HUES64 (cell line): ENCODE measurements at regions not wholly inside any gene's neighbourhood (a gene's known extent, or its start where the extent isn't known, plus 50 kb on each side); places are given as distances from the start of the nearest gene placed in this dataset.

ENCODE experiments used
- H3K27ac ChIP-seq: 2 replicates; pipeline ENCODE4 v1.7.0; 2013; ENCODE audit warnings: low read depth, low read length, inconsistent platforms
- H3K27me3 ChIP-seq: 2 replicates; pipeline ENCODE4 v1.6.1; 2013; ENCODE audit warnings: mild to moderate bottlenecking, low read length; ENCODE audit not compliant: insufficient read depth
- H3K36me3 ChIP-seq: 2 replicates; pipeline ENCODE4 v1.6.1; 2013; ENCODE audit warnings: mild to moderate bottlenecking, low read length; ENCODE audit not compliant: insufficient read depth
- H3K4me1 ChIP-seq: 2 replicates; pipeline ENCODE4 v1.6.1; 2013; ENCODE audit warnings: mild to moderate bottlenecking, low read length, moderate library complexity; ENCODE audit not compliant: insufficient read depth
- H3K4me3 ChIP-seq: 2 replicates; pipeline ENCODE4 v1.5.1; 2013; ENCODE audit warnings: mild to moderate bottlenecking, low read length, moderate library complexity
- H3K9ac ChIP-seq: 2 replicates; pipeline ENCODE4 v1.6.1; 2013; ENCODE audit warnings: mild to moderate bottlenecking, low read depth, low read length
- H3K9me3 ChIP-seq: 2 replicates; pipeline ENCODE4 v1.6.1; 2013; ENCODE audit warnings: low read depth, low read length; ENCODE audit not compliant: insufficient read depth
- WGBS: fragments of 150-250, 120-280 bp; methylation state at CpG from one replicate; pipeline ENCODE4 v1.1.7; 2013; ENCODE audit warnings: missing lambda C conversion rate; 5-methylcytosine and 5-hydroxymethylcytosine counted together

GRCh38 chr3:94513600-94513999 is 450.7 kb downstream of the NSUN3 start:
- Histone ChIP-seq H3K27ac (no peak overlapping the region), H3K4me1 (0 out of 2 replicates have a peak, but pooled peaks cover 4% of the 10 kb centered on the region), H3K27me3 (no peaks in the 10 kb centered on the region), H3K9me3 (no peaks in the 10 kb centered on the region), H3K9ac (no peak overlapping the region), H3K36me3 (no peaks in the 10 kb centered on the region), H3K4me3 (no peak overlapping the region)
- 95% methylated on average over 2 of the region's 2 CpGs for WGBS

- no peaks in the 10 kb centered on the region for H3K9me3 ChIP-seq
- no peak overlapping the region for H3K4me3 ChIP-seq
- no peaks in the 10 kb centered on the region for H3K36me3 ChIP-seq
- no peaks in the 10 kb centered on the region for H3K27me3 ChIP-seq
- no peak overlapping the region for H3K27ac ChIP-seq
- WGBS = 92% methylated on average over 1 of the region's 2 CpGs
- 0 out of 2 replicates have a peak, but pooled peaks cover 4% of the 10 kb centered on the region for H3K4me1 ChIP-seq
- H3K9ac ChIP-seq = no peak overlapping the region
Observed at GRCh38 chr3:94515983-94516382, 453.1 kb downstream of the NSUN3 start.

GRCh38 chr3:94520364-94520763 is 457.5 kb downstream of the NSUN3 start:
- Histone ChIP-seq H3K4me3 (no peak overlapping the region), H3K9ac (no peak overlapping the region), H3K27me3 (no peaks in the 10 kb centered on the region), H3K9me3 (no peaks in the 10 kb centered on the region), H3K27ac (no peak overlapping the region), H3K36me3 (no peaks in the 10 kb centered on the region), H3K4me1 (peaks cover 14% of the 10 kb centered on the region)
- 100% methylated on average over 1 of the region's 1 CpG for WGBS

- Histone ChIP-seq H3K27ac (no peak overlapping the region), H3K4me1 (peaks cover 23% of the 10 kb centered on the region), H3K27me3 (no peaks in the 10 kb centered on the region), H3K4me3 (no peak overlapping the region), H3K36me3 (no peaks in the 10 kb centered on the region), H3K9me3 (no peaks in the 10 kb centered on the region), H3K9ac (no peak overlapping the region)
Observed at GRCh38 chr3:94522488-94522887, 459.6 kb downstream of the NSUN3 start.

GRCh38 chr3:94524102-94524919 is 461.4 kb downstream of the NSUN3 start:
- Histone ChIP-seq H3K27me3 (no peaks in the 10 kb centered on the region), H3K36me3 (no peaks in the 10 kb centered on the region), H3K9ac (no peak overlapping the region), H3K9me3 (no peaks in the 10 kb centered on the region), H3K4me1 (peaks cover 23% of the 10 kb centered on the region), H3K27ac (no peak overlapping the region), H3K4me3 (no peak overlapping the region)
- WGBS = 67% methylated on average over 9 of the region's 9 CpGs

GRCh38 chr3:94525043-94525442 is 462.2 kb downstream of the NSUN3 start:
- no peak overlapping the region for H3K4me3 ChIP-seq
- H3K9ac ChIP-seq = no peak overlapping the region
- peak overlapping the region; percentile 8; the same call in 1 of the 2 replicates for H3K27ac ChIP-seq
- no peaks in the 10 kb centered on the region for H3K27me3 ChIP-seq
- H3K36me3 ChIP-seq = no peaks in the 10 kb centered on the region
- 87% methylated on average over 6 of the region's 6 CpGs for whole genome bisulfite sequencing
- peaks cover 23% of the 10 kb centered on the region for H3K4me1 ChIP-seq
- H3K9me3 ChIP-seq = no peaks in the 10 kb centered on the region

- Histone ChIP-seq H3K27me3 (no peaks in the 10 kb centered on the region), H3K36me3 (no peaks in the 10 kb centered on the region), H3K27ac (no peak overlapping the region), H3K4me1 (peaks cover 14% of the 10 kb centered on the region), H3K9me3 (no peaks in the 10 kb centered on the region), H3K9ac (no peak overlapping the region), H3K4me3 (no peak overlapping the region)
- whole genome bisulfite sequencing = 100% methylated on average over 1 of the region's 1 CpG
Observed at GRCh38 chr3:94529816-94530215, 467.0 kb downstream of the NSUN3 start.

GRCh38 chr3:94532951-94533350 is 470.1 kb downstream of the NSUN3 start:
- Histone ChIP-seq H3K27ac (no peak overlapping the region), H3K4me3 (no peak overlapping the region), H3K36me3 (no peaks in the 10 kb centered on the region), H3K9me3 (no peaks in the 10 kb centered on the region), H3K4me1 (no peaks in the 10 kb centered on the region), H3K9ac (no peak overlapping the region), H3K27me3 (no peaks in the 10 kb centered on the region)
- WGBS = 96% methylated on average over 3 of the region's 3 CpGs

GRCh38 chr3:94539937-94540336 is 477.1 kb downstream of the NSUN3 start:
- no peak overlapping the region for H3K9ac ChIP-seq
- no peaks in the 10 kb centered on the region for H3K36me3 ChIP-seq
- H3K27me3 ChIP-seq = no peaks in the 10 kb centered on the region
- no peaks in the 10 kb centered on the region for H3K4me1 ChIP-seq
- H3K9me3 ChIP-seq = no peaks in the 10 kb centered on the region
- H3K27ac ChIP-seq = no peak overlapping the region
- H3K4me3 ChIP-seq = no peak overlapping the region

- WGBS = 98% methylated on average over 2 of the region's 2 CpGs
- Histone ChIP-seq H3K4me1 (no peaks in the 10 kb centered on the region), H3K27me3 (no peaks in the 10 kb centered on the region), H3K9me3 (no peaks in the 10 kb centered on the region), H3K27ac (no peak overlapping the region), H3K4me3 (no peak overlapping the region), H3K36me3 (no peaks in the 10 kb centered on the region), H3K9ac (no peak overlapping the region)
Observed at GRCh38 chr3:94543161-94543560, 480.3 kb downstream of the NSUN3 start.

GRCh38 chr3:94544131-94544789 is 481.4 kb downstream of the NSUN3 start:
- Histone ChIP-seq H3K36me3 (no peaks in the 10 kb centered on the region), H3K27ac (no peak overlapping the region), H3K4me3 (no peak overlapping the region), H3K9me3 (no peaks in the 10 kb centered on the region), H3K9ac (no peak overlapping the region), H3K4me1 (no peaks in the 10 kb centered on the region), H3K27me3 (no peaks in the 10 kb centered on the region)
- 100% methylated on average over 1 of the region's 2 CpGs for WGBS
